ENCODE measurements at regions not wholly inside any gene's neighbourhood (a gene's known extent, or its start where the extent isn't known, plus 50 kb on each side); places are given as distances from the start of the nearest gene placed in this dataset.

DNA sequence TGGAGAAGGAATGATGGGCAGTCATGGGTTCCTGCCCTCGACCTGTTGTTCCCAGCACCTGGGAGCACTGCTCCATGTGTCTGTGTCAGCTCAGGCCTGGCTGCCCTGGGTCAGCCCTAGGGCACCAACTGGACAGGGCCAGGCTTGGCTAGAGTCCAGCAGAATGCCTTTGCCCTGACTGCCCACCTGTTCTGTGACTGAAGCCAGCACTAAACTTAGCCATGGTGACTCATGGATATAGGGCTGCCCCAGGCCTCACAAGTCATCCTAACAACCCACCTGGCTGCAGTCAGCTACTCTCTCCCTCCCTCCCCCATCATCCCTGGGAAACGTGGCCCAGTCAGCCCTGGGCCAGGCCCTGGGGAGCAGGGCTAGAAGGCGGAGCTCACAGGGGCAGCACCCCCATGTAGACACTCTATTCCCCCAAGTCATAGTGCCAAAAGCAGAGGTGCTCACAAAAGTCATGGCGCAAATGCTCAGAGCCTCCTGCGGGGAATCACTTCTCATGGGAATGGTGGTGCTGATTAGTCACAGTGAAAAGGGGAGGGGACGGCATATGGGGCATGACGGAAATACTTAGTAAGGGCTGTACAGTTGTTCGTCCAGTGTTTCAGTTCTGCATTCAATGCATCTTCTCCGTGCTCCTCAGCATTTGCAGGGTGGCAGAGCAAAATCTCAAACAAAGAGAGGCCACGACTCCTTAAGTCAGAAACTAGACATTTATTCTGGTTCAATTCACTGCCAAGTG lies 52.0 kb upstream of the NTF3 start:
- no peak for DNase-seq (ENCODE audit: low spot score)
